ENCODE measurements at regions not wholly inside any gene's neighbourhood (a gene's known extent, or its start where the extent isn't known, plus 50 kb on each side); places are given as distances from the start of the nearest gene placed in this dataset.

DNA sequence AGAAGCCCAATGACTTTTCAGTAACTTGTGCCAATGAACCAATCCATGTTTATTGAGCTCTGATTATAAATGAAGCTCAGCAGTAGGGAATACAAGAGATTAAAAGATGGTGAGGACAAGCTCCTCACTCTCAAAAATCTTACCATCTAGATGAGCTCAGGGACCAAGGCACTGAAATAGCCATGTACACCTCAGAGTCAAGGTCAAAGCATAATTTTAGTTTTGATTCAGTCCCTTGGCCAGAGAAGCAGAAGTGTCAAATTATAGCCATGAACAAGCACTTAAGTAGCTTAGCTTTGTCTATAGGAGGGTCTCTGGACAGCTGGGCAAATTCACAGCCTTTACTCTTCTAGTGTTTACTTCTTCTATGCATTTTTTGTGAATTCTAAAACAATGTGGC, 131.0 kb upstream of the DTNBP1 start (continued):
- TF ChIP-seq OVOL3 (tag by site-specific recombination; IDR thresholded peaks at IDR 0.05), result no peak

DNA sequence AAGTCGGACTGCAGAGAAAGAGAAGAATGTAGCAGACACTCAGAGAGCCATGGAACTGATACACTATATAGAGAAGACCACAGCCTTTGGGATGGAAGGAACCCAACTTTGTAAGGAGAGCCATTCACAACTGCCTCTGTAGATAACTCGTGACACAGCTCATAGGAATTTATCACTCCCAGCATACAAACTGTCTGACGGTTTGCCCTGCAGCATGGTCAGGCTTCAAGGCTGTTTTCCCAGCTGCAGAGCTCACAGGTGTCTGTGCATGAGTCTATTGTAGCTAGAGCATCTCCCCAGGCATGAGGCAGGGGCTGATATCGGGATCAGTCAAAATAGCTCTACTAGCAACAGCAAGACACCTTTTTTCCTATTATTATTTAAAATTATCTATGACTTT, 130.5 kb upstream of the DTNBP1 start:
- H3K27ac ChIP-seq (ENCODE audit: extremely low read depth, low read depth, low read length), result no peak overlapping the region
- TF ChIP-seq, protein P1, sequence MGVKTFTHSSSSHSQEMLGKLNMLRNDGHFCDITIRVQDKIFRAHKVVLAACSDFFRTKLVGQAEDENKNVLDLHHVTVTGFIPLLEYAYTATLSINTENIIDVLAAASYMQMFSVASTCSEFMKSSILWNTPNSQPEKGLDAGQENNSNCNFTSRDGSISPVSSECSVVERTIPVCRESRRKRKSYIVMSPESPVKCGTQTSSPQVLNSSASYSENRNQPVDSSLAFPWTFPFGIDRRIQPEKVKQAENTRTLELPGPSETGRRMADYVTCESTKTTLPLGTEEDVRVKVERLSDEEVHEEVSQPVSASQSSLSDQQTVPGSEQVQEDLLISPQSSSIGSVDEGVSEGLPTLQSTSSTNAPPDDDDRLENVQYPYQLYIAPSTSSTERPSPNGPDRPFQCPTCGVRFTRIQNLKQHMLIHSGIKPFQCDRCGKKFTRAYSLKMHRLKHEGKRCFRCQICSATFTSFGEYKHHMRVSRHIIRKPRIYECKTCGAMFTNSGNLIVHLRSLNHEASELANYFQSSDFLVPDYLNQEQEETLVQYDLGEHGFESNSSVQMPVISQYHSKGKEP (tag by site-specific recombination; IDR thresholded peaks at IDR 0.05), result no peak
- TF ChIP-seq ZNF324 (tag by site-specific recombination; IDR thresholded peaks at IDR 0.05), result no peak
- no peak for TF ChIP-seq ZNF707 (tag by site-specific recombination; IDR thresholded peaks at IDR 0.05)
- TF ChIP-seq RBAK (tag by site-specific recombination; IDR thresholded peaks at IDR 0.05), result no peak
- no peak for TF ChIP-seq ZNF621 (tag by site-specific recombination; IDR thresholded peaks at IDR 0.05)
- H3K4me1 ChIP-seq (ENCODE audit: control insufficient read depth, insufficient read depth, low read length), result no peaks in the 10 kb centered on the region
- POLR2A ChIA-PET, result interaction anchor here (1.0 kb wide), 1 partner anchor 24 kb away, joined by 4 read pairs; no protein-coding TSS in a partner anchor
- H3K36me3 ChIP-seq (ENCODE audit: control insufficient read depth in 2 of 2, insufficient read depth in 1 of 2, low read length in 2 of 2), result no peaks in the 10 kb centered on the region
- H3K4me3 ChIP-seq (ENCODE audit: low read depth, low read length), result no peak overlapping the region
- CTCF ChIA-PET, result interaction anchor here (0.7 to 0.9 kb wide), 4 partner anchors 336 to 944 kb away, joined by 3 to 5 read pairs (median 4); partner anchors contain the start of gene MYLIP
- no peaks in the 10 kb centered on the region for H3K9me3 ChIP-seq (ENCODE audit: control insufficient read depth, insufficient read depth, low read depth, low read length)

DNA sequence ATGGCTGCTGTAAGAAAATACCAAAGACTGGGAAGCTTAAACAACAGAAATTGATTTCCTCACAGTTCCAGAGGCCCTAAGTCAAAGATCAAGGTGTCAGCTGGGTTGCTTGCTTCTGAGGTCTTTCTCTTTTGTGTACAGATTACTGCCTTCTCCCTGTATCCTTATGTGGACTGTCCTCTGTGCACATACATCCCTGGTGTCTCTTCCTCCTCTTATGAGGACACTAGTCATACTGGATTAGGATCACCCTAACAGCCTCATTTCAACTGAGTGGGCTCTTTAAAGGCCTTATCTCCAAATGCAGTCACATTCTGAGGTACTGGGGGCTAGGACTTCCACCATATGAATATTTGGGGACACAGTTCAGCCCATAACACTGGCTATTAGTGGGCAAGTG, 130.0 kb upstream of the DTNBP1 start:
- H3K9me3 ChIP-seq (ENCODE audit: control insufficient read depth, insufficient read depth, low read depth, low read length), result no peaks in the 10 kb centered on the region
- POLR2A ChIA-PET, result no interaction called here
- no peak overlapping the region for H3K27ac ChIP-seq (ENCODE audit: extremely low read depth, low read depth, low read length)
- no peaks in the 10 kb centered on the region for H3K4me1 ChIP-seq (ENCODE audit: control insufficient read depth, insufficient read depth, low read length)
- CTCF ChIA-PET, result interaction anchor here (0.7 to 0.9 kb wide), 2 partner anchors 413 to 944 kb away, joined by 3 to 4 read pairs; no protein-coding TSS in a partner anchor
- H3K4me3 ChIP-seq (ENCODE audit: low read depth, low read length), result no peak overlapping the region
- no peaks in the 10 kb centered on the region for H3K36me3 ChIP-seq (ENCODE audit: control insufficient read depth in 2 of 2, insufficient read depth in 1 of 2, low read length in 2 of 2)
- TF ChIP-seq ZNF768 (tag by site-specific recombination; IDR thresholded peaks at IDR 0.05), result no peak
- TF ChIP-seq ZNF202 (tag by site-specific recombination; IDR thresholded peaks at IDR 0.05; ENCODE audit: borderline replicate concordance), result no peak
- TF ChIP-seq, protein P2, sequence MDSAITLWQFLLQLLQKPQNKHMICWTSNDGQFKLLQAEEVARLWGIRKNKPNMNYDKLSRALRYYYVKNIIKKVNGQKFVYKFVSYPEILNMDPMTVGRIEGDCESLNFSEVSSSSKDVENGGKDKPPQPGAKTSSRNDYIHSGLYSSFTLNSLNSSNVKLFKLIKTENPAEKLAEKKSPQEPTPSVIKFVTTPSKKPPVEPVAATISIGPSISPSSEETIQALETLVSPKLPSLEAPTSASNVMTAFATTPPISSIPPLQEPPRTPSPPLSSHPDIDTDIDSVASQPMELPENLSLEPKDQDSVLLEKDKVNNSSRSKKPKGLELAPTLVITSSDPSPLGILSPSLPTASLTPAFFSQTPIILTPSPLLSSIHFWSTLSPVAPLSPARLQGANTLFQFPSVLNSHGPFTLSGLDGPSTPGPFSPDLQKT (IDR thresholded peaks at IDR 0.05; ENCODE audit: borderline replicate concordance, low read depth, low read length), result no peak

DNA sequence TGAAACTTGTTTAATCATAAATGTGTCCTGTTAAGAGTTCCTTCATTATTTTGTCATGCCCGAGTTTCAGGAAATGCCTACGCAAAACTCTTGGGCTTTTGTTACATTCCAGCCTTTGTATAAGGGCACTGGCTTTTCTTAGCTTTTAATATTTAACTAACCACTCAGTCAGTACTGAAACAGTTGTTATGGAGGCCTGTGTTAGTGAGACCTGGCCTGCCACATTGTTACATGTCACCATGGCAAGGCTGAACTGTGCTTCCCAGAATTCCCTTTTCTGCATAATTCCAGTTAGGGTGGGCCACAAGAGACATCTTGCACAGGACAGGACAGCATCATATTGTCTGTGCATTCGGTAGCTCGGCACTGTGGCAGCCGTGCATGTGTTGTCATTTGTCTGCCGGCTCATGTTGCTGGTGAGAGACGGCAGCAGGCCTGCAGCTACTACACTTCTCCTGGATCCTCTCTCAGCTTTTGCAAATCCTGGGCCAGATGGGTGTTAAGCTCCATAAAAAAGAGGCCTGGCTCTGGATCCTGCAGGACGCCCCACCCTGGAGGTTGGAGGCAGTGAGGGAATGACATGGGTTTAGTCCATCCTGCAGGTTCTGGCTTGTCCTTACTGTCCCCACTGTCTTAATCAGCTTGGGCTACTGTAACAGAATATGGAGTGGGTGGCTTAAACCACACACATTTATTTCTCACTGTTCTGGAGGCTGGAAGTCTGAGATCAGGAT, 128.8 kb upstream of the DTNBP1 start:
- ChIA-PET CTCF (interaction anchor here (0.6 kb wide), 1 partner anchor 9 kb away, joined by 4 read pairs; no protein-coding TSS in a partner anchor), POLR2A (interaction anchor here (0.6 kb wide), 1 partner anchor 55 kb away, joined by 3 read pairs; no protein-coding TSS in a partner anchor)
- Histone ChIP-seq H3K36me3 (ENCODE audit: control insufficient read depth in 2 of 2, insufficient read depth in 1 of 2, low read length in 2 of 2) (no peaks in the 10 kb centered on the region), H3K4me3 (ENCODE audit: low read depth, low read length) (no peak overlapping the region), H3K27ac (ENCODE audit: extremely low read depth, low read depth, low read length) (no peak overlapping the region), H3K4me1 (ENCODE audit: control insufficient read depth, insufficient read depth, low read length) (no peaks in the 10 kb centered on the region), H3K9me3 (ENCODE audit: control insufficient read depth, insufficient read depth, low read depth, low read length) (no peaks in the 10 kb centered on the region)
- no peak for TF ChIP-seq ZFP41 (tag by site-specific recombination; IDR thresholded peaks at IDR 0.05; ENCODE audit: borderline replicate concordance)
- 0 out of 2 replicates have a peak, but pooled peaks have one; percentile 34 for TF ChIP-seq EGR2 (tag by site-specific recombination; IDR thresholded peaks at IDR 0.05; ENCODE audit: low read depth)
- no peak for TF ChIP-seq ZNF701 (tag by site-specific recombination; IDR thresholded peaks at IDR 0.05)
- no peak for TF ChIP-seq ZNF335 (tag by site-specific recombination; conservative IDR thresholded peaks at IDR 0.05)
- peak; percentile 49 for TF ChIP-seq ZFHX2 (tag by site-specific recombination; conservative IDR thresholded peaks at IDR 0.05)
- TF ChIP-seq ZNF76 (tag by site-specific recombination; IDR thresholded peaks at IDR 0.05; ENCODE audit: borderline replicate concordance, low read depth), result no peak
- no peak for TF ChIP-seq ZNF10 (tag by site-specific recombination; IDR thresholded peaks at IDR 0.05)
